GM12878 (cell line): ENCODE measurements at regions not wholly inside any gene's neighbourhood (a gene's known extent, or its start where the extent isn't known, plus 50 kb on each side); places are given as distances from the start of the nearest gene placed in this dataset.

Experiments
- ASH2L ChIP-seq: fragments of 300-600, 200-600 bp; sonication (generic); IDR thresholded peaks from 2 replicates; pipeline ENCODE4 v1.6.1; 2017; ENCODE audit warnings: low read depth, mild to moderate bottlenecking, borderline replicate concordance
- BRCA1 ChIP-seq: IDR thresholded peaks from 2 replicates; pipeline ENCODE4 v1.6.1; 2011; ENCODE audit warnings: low read depth, low read length, improper control_type of control experiment
- CEBPB ChIP-seq, 2 experiments: fragments of 150-350 bp in 1 of 2; IDR thresholded peaks; 2 replicates each; pipeline ENCODE4 v1.6.1; 2012 to 2014; ENCODE audit warnings: low read depth in 2 of 2, low read length in 2 of 2, borderline replicate concordance in 1 of 2, inconsistent platforms in 1 of 2
- CEBPZ ChIP-seq: fragments of 150-350 bp; IDR thresholded peaks from 2 replicates; pipeline ENCODE4 v1.6.1; 2016; ENCODE audit warnings: low read depth, low read length
- ELK1 ChIP-seq: IDR thresholded peaks from 2 replicates; pipeline ENCODE4 v1.6.1; 2012; ENCODE audit warnings: low read depth, low read length, improper control_type of control experiment
- EZH2 ChIP-seq: IDR thresholded peaks from 2 replicates; pipeline ENCODE4 v1.6.1; 2012; ENCODE audit warnings: low read depth, mild to moderate bottlenecking, control low read depth, inconsistent platforms, low read length, borderline replicate concordance; ENCODE audit not compliant: control insufficient read depth
- HSF1 ChIP-seq: fragments of 150-350 bp; IDR thresholded peaks from 2 replicates; pipeline ENCODE4 v1.6.1; 2014; ENCODE audit warnings: mild to moderate bottlenecking, low read depth, low read length
- POLR2A ChIP-seq: IDR thresholded peaks from 2 replicates; pipeline ENCODE4 v1.6.1; 2011; ENCODE audit warnings: low read depth, mild to moderate bottlenecking, low read length
- POLR2AphosphoS2 ChIP-seq: IDR thresholded peaks from 2 replicates; pipeline ENCODE4 v1.6.1; 2011; ENCODE audit warnings: low read depth, mild to moderate bottlenecking, low read length, improper control_type of control experiment, moderate library complexity
- USF2 ChIP-seq: IDR thresholded peaks from 2 replicates; pipeline ENCODE4 v1.6.1; 2011; ENCODE audit warnings: low read depth, low read length, improper control_type of control experiment, borderline replicate concordance
- YY1 ChIP-seq: IDR thresholded peaks from 2 replicates; pipeline ENCODE4 v1.6.1; 2011; ENCODE audit warnings: low read depth, mild to moderate bottlenecking, low read length
- ZNF384 ChIP-seq: IDR thresholded peaks from 2 replicates; pipeline ENCODE4 v1.6.1; 2012; ENCODE audit warnings: low read depth, mild to moderate bottlenecking, low read length, improper control_type of control experiment, borderline replicate concordance

- TF ChIP-seq POLR2A (no peak), ASH2L (no peak), USF2 (no peak), CEBPB (IDR thresholded peaks at IDR 0.05; ENCODE audit: borderline replicate concordance in 1 of 2, low read depth in 2 of 2, low read length in 2 of 2) (no peak), YY1 (no peak), ZNF384 (no peak), EZH2 (no peak), BRCA1 (no peak), ELK1 (no peak), POLR2AphosphoS2 (no peak), CEBPZ (no peak), HSF1 (no peak)
Measured at GRCh38 chr11:91209306-91209705, 986.5 kb upstream of the CHORDC1 start.
